Epithelial cell of esophagus (primary cell): ENCODE measurements at regions not wholly inside any gene's neighbourhood (a gene's known extent, or its start where the extent isn't known, plus 50 kb on each side); places are given as distances from the start of the nearest gene placed in this dataset.

ENCODE experiments used
- DNase-seq: peaks from one replicate; pipeline ENCODE4 v3.0.0; 2010; ENCODE audit warnings: low read depth
- H3K4me3 ChIP-seq: 2 replicates; pipeline ENCODE4 v1.5.1; 2011; ENCODE audit warnings: mild to moderate bottlenecking, low read length, control low read depth
- TF ChIP-seq, protein P1 (sequence below): IDR thresholded peaks from 2 replicates; pipeline ENCODE4 v1.5.1; 2011; ENCODE audit warnings: low read depth, mild to moderate bottlenecking, low read length, control low read depth, inconsistent platforms; ENCODE audit not compliant: insufficient read depth; ENCODE audit errors: missing control alignments

DNA sequence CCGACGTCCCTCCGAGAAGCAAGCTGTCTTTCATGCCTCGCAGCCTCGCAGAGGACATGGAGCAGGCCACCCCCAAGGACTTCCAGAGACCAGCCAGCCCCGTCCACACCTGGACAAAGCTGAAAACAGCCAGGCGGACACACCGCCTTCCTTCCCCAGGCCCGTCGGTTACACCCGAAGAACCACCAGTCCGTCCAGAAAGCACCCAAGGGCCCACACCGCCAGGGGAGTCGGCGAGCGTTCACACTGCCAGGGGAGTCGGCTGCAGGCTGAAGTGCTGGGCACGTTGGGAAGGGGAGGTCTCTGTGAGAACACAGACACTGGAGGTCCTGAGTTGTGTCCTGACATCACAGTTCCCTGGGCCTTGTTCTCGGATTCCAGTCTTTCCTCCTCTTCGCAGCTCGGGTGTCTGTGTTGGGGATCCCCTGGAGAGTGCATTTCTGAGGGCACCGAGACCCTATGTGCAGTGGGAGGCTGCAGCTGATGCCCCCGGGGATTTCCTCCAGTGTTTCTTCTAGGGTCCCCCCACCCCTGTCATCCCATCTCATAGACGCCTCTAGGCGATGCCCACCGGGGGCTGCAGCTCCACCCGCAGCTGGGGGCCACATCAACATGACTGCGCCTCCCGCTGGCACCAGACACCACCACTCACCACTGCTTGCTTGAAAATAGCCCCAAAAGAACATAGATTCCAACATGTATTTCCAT lies 344.4 kb upstream of the SALL3 start:
- no peak overlapping the region for H3K4me3 ChIP-seq
- TF ChIP-seq, protein P1, sequence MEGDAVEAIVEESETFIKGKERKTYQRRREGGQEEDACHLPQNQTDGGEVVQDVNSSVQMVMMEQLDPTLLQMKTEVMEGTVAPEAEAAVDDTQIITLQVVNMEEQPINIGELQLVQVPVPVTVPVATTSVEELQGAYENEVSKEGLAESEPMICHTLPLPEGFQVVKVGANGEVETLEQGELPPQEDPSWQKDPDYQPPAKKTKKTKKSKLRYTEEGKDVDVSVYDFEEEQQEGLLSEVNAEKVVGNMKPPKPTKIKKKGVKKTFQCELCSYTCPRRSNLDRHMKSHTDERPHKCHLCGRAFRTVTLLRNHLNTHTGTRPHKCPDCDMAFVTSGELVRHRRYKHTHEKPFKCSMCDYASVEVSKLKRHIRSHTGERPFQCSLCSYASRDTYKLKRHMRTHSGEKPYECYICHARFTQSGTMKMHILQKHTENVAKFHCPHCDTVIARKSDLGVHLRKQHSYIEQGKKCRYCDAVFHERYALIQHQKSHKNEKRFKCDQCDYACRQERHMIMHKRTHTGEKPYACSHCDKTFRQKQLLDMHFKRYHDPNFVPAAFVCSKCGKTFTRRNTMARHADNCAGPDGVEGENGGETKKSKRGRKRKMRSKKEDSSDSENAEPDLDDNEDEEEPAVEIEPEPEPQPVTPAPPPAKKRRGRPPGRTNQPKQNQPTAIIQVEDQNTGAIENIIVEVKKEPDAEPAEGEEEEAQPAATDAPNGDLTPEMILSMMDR = no peak
- no peak for DNase-seq

DNA sequence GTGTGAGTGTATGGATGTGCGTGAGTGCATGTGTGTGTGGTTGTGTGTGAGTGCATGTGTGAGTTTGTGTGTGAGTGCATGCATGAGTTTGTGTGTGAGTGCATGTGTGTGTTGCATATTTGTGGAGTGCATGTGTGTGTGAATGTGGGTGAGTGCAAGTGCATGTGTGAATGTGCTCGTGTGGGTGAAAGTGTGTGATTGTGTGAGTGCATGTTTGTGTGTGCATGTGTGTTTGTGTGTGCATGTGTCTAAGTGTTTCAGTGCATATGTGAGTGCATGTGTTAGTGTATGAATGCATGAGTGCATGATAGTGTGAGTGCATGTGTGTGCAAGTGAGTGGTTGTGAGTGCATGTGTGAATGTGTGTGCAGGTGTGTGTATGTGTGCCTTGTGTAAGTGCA lies 343.4 kb upstream of the SALL3 start:
- TF ChIP-seq, protein P1 = no peak
- no peak for DNase-seq
- H3K4me3 ChIP-seq = no peak overlapping the region

DNA sequence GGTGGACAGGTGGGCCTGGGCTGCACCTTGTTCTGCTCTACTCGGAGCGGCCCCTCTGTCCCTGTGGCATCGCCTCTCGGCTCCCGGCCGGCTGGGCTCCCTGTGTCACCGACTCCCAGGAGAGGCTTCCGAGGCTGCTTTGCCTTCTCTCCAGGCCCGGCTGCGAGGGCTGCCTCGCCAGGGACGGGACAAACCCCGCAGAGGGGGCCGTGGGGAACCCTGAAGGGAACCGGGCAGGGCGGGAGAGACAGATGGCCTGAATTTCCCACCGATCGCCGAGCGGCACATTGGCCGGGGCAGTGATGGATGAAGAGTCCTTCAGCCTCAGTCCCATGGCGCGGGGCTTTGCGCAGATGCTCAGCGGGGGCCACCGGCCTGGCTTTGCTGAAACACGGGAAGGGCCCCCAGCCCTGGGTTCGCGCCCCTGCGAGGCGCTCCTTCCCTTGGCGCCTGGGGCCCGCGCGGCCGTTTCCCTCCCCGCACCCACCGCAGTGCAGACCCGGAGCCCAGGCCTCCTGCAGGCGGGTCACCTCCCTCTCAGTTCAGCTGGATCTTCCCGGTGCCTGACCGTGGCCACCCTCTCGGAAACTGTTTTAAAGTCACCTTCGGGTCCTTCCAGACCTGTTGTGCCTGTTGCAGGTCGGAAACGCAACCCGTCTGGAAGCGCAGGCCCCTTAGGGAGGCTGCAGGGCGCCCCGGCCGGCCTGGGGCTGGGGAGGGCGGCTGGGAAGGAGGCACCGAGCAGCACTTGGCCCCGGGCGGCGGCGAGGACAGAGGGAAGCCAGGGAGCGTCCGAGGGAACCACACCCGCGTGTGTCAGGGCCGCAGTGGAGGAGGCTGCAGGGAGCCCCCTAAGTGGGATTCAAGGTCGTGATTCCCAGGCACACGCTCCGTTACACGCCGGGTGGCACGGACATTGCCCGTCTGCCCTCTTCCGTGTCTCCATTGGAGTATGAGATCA lies 341.9 kb upstream of the SALL3 start:
- TF ChIP-seq, protein P1 = no peak
- no peak overlapping the region for H3K4me3 ChIP-seq
- no peak for DNase-seq

DNA sequence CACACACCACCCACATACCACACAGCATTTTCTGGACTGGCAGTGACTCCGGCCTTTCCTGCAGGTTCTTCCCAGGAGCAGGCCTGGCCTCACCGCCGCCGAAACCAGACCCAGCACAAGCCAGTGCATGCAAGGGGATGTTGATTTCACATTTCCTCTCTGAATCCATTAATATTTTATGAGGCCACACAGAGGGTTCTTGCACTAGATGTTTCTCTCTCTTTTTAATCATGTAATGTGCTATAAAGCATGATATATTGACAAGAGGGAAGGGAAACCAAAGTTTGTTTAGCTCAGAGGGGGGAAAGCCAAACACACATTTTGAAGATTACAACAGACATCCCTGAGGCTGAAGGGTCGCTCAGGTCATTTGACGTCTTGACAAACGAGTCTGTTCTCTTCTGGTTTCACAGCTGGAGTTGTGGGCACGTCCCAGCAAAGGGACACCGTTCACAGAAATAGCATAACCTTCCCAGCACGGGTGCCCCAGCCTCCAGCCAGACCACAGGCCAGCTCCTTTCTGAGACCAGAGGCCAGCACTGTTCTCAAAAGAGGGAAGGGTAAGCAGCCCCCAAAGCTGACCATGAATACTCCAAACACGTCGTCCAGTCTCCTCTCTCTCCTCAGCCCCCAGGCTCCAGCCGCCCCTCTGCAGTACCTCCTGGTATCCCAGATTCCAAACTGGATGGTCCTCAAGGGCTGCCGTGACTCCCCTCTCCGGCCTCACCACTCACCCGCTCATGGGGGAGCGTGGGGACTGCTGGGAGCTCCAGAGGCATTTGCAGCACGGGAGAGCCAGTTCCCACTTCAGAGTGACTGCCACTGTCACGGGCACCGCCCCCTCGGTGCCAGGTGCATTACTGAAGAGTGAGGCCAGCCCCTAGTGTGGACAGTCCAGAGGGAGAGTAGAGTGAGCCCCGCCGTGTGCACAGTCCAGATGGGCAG lies 340.3 kb upstream of the SALL3 start:
- no peak for DNase-seq
- no peak overlapping the region for H3K4me3 ChIP-seq
- TF ChIP-seq, protein P1 = no peak

DNA sequence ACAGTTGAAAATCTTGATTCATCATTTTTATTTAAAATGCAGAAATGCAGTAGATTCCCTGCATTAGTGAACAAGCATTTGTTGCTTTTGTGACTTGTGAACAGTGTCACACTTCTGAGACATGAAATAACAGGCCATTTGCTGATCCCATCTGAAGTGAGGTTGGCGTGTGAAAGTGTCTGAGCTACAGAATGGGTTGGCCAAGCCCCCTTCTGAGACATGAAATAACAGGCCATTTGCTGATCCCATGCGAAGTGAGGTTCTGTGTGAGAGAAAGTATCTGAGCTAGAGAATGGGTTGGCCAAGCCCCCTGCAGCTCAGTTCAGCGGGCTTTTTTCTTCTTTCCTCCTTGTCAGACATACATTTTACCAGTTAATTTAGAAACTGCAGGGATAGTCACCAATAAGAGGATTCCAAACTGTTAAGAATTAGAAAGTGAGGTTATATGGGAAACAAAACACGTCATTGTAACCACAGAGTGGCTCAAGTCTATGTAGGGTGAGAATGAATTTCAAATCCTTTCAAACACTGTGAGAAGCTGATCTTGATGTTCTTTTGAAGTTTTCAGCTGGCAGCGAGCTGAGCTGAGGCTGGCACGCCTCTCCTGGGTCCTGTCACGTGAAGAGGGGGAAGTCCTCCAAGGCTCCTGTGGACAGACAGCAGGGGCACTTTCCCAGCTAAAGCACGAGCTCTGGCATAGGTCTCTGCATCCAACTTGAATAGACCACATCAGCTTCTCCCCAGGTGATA lies 339.2 kb upstream of the SALL3 start:
- no peak overlapping the region for H3K4me3 ChIP-seq
- no peak for DNase-seq
- TF ChIP-seq, protein P1 = no peak
